ENCODE measurements at regions not wholly inside any gene's neighbourhood (a gene's known extent, or its start where the extent isn't known, plus 50 kb on each side); places are given as distances from the start of the nearest gene placed in this dataset.

DNA sequence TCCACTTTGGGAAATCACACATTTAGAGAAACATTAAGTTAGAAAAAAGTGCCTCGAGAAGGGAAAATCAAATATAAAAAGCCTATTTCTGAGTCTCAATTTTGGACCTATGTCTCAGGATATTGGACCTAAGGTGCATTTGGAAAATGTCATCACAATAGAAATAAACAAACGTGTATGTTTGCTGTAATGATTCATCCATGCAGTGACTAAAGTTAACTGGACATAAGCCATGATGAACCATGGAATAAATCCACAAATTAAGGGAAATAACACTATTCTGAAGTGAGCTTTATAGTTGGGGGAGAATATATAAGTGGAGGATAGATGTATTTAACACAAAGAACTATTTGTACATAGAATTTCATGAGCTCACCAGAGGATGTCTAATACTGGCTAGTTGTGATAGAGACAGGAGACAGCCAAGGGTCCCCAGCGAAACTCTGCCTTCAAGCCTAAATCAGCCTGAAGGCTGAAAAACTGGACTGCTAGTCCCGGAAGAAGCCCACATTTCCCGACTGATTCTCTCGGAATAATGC is 963.3 kb upstream of the SPRY2 start:
- H4K91ac ChIP-seq (ENCODE audit: low read depth, low read length, poor library complexity), result no peak overlapping the region
- no peaks in the 10 kb centered on the region for H3K27me3 ChIP-seq (ENCODE audit: control insufficient read depth in 3 of 3, insufficient read depth in 3 of 3, low read depth in 1 of 3, low read length in 3 of 3)
- no peaks in the 10 kb centered on the region for H3K4me1 ChIP-seq (ENCODE audit: control insufficient read depth in 2 of 2, insufficient read depth in 1 of 2, low read depth in 1 of 2, low read length in 2 of 2)
- no peak overlapping the region for H3K9ac ChIP-seq (ENCODE audit: low read depth, low read length, poor library complexity)
- H3K4me2 ChIP-seq (ENCODE audit: insufficient read depth, low read length, poor library complexity, severe bottlenecking), result no peak overlapping the region
- H3K18ac ChIP-seq (ENCODE audit: low read length), result no peak overlapping the region
- H3K4me3 ChIP-seq (ENCODE audit: low read length in 2 of 2), result no peak overlapping the region
- H3K36me3 ChIP-seq (replicated peaks in 1 of 2; ENCODE audit: control insufficient read depth in 2 of 2, insufficient read depth in 2 of 2, low read length in 2 of 2), result no peaks in the 10 kb centered on the region
- no peak for DNase-seq (ENCODE audit: low spot score)
- H4K8ac ChIP-seq (ENCODE audit: low read depth, low read length), result no peak overlapping the region
- H3K9me3 ChIP-seq (replicated peaks in 1 of 2; ENCODE audit: control insufficient read depth in 2 of 2, insufficient read depth in 1 of 2, low read depth in 1 of 2, low read length in 2 of 2), result no peaks in the 10 kb centered on the region
- H2BK5ac ChIP-seq (ENCODE audit: low read length), result no peak overlapping the region
- no peak overlapping the region for H2BK12ac ChIP-seq (ENCODE audit: low read length)
- no peak overlapping the region for H2BK120ac ChIP-seq (ENCODE audit: low read depth, low read length)
- H3K27ac ChIP-seq (replicated peaks; ENCODE audit: low read length), result no peak overlapping the region
- no peak overlapping the region for H2AK5ac ChIP-seq (ENCODE audit: low read depth, low read length)
- WGBS, 2 donors (ENCODE audit: extremely low coverage in 2 of 2, insufficient read length in 2 of 2, insufficient replicate concordance in 1 of 2), result no CpG with 5 or more reads among the region's 6 CpGs
- H3K79me1 ChIP-seq (ENCODE audit: low read depth, low read length), result no peaks in the 10 kb centered on the region
- no peak overlapping the region for H3K4ac ChIP-seq (ENCODE audit: low read length)
- no peak overlapping the region for H3K14ac ChIP-seq (ENCODE audit: low read length)
- H3K23ac ChIP-seq (ENCODE audit: low read depth, low read length, poor library complexity), result no peak overlapping the region
- H2AFZ ChIP-seq (ENCODE audit: low read length), result no peak overlapping the region
- H2BK15ac ChIP-seq (ENCODE audit: low read length), result no peak overlapping the region

DNA sequence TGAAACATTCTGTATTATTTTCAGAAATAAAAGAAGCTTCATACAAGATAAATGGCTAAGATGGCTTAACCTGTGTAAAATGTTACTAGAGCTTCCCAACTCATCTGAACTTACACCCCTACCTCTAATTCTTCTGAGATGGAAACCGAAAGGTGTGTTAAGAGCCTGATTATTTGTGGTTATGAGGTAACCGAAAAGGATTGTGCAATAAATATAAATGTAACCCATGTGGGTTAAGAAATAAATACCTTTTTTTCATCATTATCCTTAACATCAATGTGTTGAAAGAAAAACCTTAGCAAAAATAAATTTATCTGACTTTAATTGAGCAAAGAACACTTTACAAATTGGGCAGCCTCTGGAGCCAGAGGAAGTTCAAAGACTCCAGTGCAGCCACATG is 961.8 kb upstream of the SPRY2 start:
- Histone ChIP-seq H2BK5ac (ENCODE audit: low read length) (no peak overlapping the region), H2BK15ac (ENCODE audit: low read length) (no peak overlapping the region), H3K4ac (ENCODE audit: low read length) (no peak overlapping the region), H3K4me3 (ENCODE audit: low read length in 2 of 2) (no peak overlapping the region), H2BK12ac (ENCODE audit: low read length) (no peak overlapping the region), H3K27ac (replicated peaks; ENCODE audit: low read length) (no peak overlapping the region), H3K18ac (ENCODE audit: low read length) (no peak overlapping the region), H3K9me3 (replicated peaks in 1 of 2; ENCODE audit: control insufficient read depth in 2 of 2, insufficient read depth in 1 of 2, low read depth in 1 of 2, low read length in 2 of 2) (no peaks in the 10 kb centered on the region), H3K9ac (ENCODE audit: low read depth, low read length, poor library complexity) (no peak overlapping the region), H3K14ac (ENCODE audit: low read length) (no peak overlapping the region), H3K4me1 (ENCODE audit: control insufficient read depth in 2 of 2, insufficient read depth in 1 of 2, low read depth in 1 of 2, low read length in 2 of 2) (no peaks in the 10 kb centered on the region), H3K27me3 (ENCODE audit: control insufficient read depth in 3 of 3, insufficient read depth in 3 of 3, low read depth in 1 of 3, low read length in 3 of 3) (no peaks in the 10 kb centered on the region), H2AK5ac (ENCODE audit: low read depth, low read length) (no peak overlapping the region), H4K91ac (ENCODE audit: low read depth, low read length, poor library complexity) (no peak overlapping the region), H3K36me3 (replicated peaks in 1 of 2; ENCODE audit: control insufficient read depth in 2 of 2, insufficient read depth in 2 of 2, low read length in 2 of 2) (no peaks in the 10 kb centered on the region), H3K23ac (ENCODE audit: low read depth, low read length, poor library complexity) (no peak overlapping the region), H4K8ac (ENCODE audit: low read depth, low read length) (no peak overlapping the region), H2BK120ac (ENCODE audit: low read depth, low read length) (no peak overlapping the region), H2AFZ (ENCODE audit: low read length) (no peak overlapping the region), H3K4me2 (ENCODE audit: insufficient read depth, low read length, poor library complexity, severe bottlenecking) (no peak overlapping the region), H3K79me1 (ENCODE audit: low read depth, low read length) (no peaks in the 10 kb centered on the region)
- WGBS, 2 donors (ENCODE audit: extremely low coverage in 2 of 2, insufficient read length in 2 of 2, insufficient replicate concordance in 1 of 2), result no CpG with 5 or more reads among the region's 2 CpGs
- no peak for DNase-seq (ENCODE audit: low spot score)

DNA sequence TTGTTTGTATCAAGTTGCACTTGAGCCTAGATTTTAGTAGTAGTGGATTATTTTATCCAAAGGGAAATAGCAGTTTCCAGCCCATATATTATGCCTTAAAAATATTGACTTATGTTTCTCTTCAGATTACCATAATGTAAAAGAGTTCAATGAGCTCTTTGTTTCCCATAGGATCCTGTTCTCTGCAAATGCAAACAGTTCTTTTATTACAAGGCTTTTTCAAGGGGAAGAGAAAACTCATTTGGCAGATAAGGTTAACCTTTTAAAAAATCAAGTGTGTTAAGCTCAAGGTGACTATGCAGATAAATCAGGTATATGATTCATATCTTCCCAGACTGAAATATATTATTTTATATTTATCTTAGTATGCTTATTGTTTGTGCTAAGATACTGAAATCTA is 961.2 kb upstream of the SPRY2 start:
- Histone ChIP-seq H4K91ac (ENCODE audit: low read depth, low read length, poor library complexity) (no peak overlapping the region), H3K9me3 (replicated peaks in 1 of 2; ENCODE audit: control insufficient read depth in 2 of 2, insufficient read depth in 1 of 2, low read depth in 1 of 2, low read length in 2 of 2) (no peaks in the 10 kb centered on the region), H2BK120ac (ENCODE audit: low read depth, low read length) (no peak overlapping the region), H2AFZ (ENCODE audit: low read length) (no peak overlapping the region), H3K14ac (ENCODE audit: low read length) (no peak overlapping the region), H3K4me2 (ENCODE audit: insufficient read depth, low read length, poor library complexity, severe bottlenecking) (no peak overlapping the region), H3K27me3 (ENCODE audit: control insufficient read depth in 3 of 3, insufficient read depth in 3 of 3, low read depth in 1 of 3, low read length in 3 of 3) (no peaks in the 10 kb centered on the region), H3K18ac (ENCODE audit: low read length) (no peak overlapping the region), H3K27ac (replicated peaks; ENCODE audit: low read length) (no peak overlapping the region), H3K9ac (ENCODE audit: low read depth, low read length, poor library complexity) (no peak overlapping the region), H3K4ac (ENCODE audit: low read length) (no peak overlapping the region), H2BK5ac (ENCODE audit: low read length) (no peak overlapping the region), H3K79me1 (ENCODE audit: low read depth, low read length) (no peaks in the 10 kb centered on the region), H2BK15ac (ENCODE audit: low read length) (no peak overlapping the region), H2BK12ac (ENCODE audit: low read length) (no peak overlapping the region), H3K23ac (ENCODE audit: low read depth, low read length, poor library complexity) (no peak overlapping the region), H3K4me1 (ENCODE audit: control insufficient read depth in 2 of 2, insufficient read depth in 1 of 2, low read depth in 1 of 2, low read length in 2 of 2) (no peaks in the 10 kb centered on the region), H3K4me3 (ENCODE audit: low read length in 2 of 2) (no peak overlapping the region), H3K36me3 (replicated peaks in 1 of 2; ENCODE audit: control insufficient read depth in 2 of 2, insufficient read depth in 2 of 2, low read length in 2 of 2) (no peaks in the 10 kb centered on the region), H2AK5ac (ENCODE audit: low read depth, low read length) (no peak overlapping the region), H4K8ac (ENCODE audit: low read depth, low read length) (no peak overlapping the region)
- no peak for DNase-seq (ENCODE audit: low spot score)

DNA sequence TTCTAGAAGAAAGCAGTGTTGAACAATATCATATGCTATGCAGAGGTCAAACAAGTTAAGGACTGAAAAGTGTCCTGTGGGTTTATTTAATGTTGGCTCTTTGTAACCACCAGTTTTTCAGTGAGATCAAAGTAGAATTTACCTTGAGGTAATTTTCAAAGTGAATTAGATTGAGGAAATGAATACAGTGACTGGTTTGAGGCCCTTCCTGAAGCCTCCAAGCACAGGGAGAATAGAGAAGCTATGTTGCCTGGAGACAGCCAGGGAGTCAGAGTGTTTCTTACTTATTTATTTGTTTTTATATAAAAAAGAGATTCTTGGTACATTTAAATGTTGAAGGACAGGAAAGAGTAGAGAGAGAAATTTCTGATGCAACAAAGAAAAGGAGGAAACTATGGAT is 954.3 kb upstream of the SPRY2 start:
- no peak overlapping the region for H4K91ac ChIP-seq (ENCODE audit: low read depth, low read length, poor library complexity)
- H4K8ac ChIP-seq (ENCODE audit: low read depth, low read length), result no peak overlapping the region
- H3K4me1 ChIP-seq (ENCODE audit: control insufficient read depth in 2 of 2, insufficient read depth in 1 of 2, low read depth in 1 of 2, low read length in 2 of 2), result no peaks in the 10 kb centered on the region
- H3K36me3 ChIP-seq (replicated peaks in 1 of 2; ENCODE audit: control insufficient read depth in 2 of 2, insufficient read depth in 2 of 2, low read length in 2 of 2), result no peaks in the 10 kb centered on the region
- H3K27me3 ChIP-seq (ENCODE audit: control insufficient read depth in 3 of 3, insufficient read depth in 3 of 3, low read depth in 1 of 3, low read length in 3 of 3), result no peaks in the 10 kb centered on the region
- no peak overlapping the region for H2BK15ac ChIP-seq (ENCODE audit: low read length)
- no peak overlapping the region for H2BK120ac ChIP-seq (ENCODE audit: low read depth, low read length)
- H3K4me3 ChIP-seq (ENCODE audit: low read length in 2 of 2), result no peak overlapping the region
- H3K27ac ChIP-seq (replicated peaks; ENCODE audit: low read length), result no peak overlapping the region
- no peak overlapping the region for H3K23ac ChIP-seq (ENCODE audit: low read depth, low read length, poor library complexity)
- no peak for DNase-seq (ENCODE audit: low spot score)
- no peak overlapping the region for H3K4ac ChIP-seq (ENCODE audit: low read length)
- no peak overlapping the region for H3K9ac ChIP-seq (ENCODE audit: low read depth, low read length, poor library complexity)
- no peak overlapping the region for H2BK12ac ChIP-seq (ENCODE audit: low read length)
- H3K79me1 ChIP-seq (ENCODE audit: low read depth, low read length), result no peaks in the 10 kb centered on the region
- no peak overlapping the region for H2BK5ac ChIP-seq (ENCODE audit: low read length)
- no peak overlapping the region for H2AFZ ChIP-seq (ENCODE audit: low read length)
- H3K18ac ChIP-seq (ENCODE audit: low read length), result no peak overlapping the region
- no peak overlapping the region for H2AK5ac ChIP-seq (ENCODE audit: low read depth, low read length)
- no peak overlapping the region for H3K4me2 ChIP-seq (ENCODE audit: insufficient read depth, low read length, poor library complexity, severe bottlenecking)
- no peaks in the 10 kb centered on the region for H3K9me3 ChIP-seq (replicated peaks in 1 of 2; ENCODE audit: control insufficient read depth in 2 of 2, insufficient read depth in 1 of 2, low read depth in 1 of 2, low read length in 2 of 2)
- no peak overlapping the region for H3K14ac ChIP-seq (ENCODE audit: low read length)

All from neuronal stem cell (in vitro differentiated cells).